ENCODE measurements at regions not wholly inside any gene's neighbourhood (a gene's known extent, or its start where the extent isn't known, plus 50 kb on each side); places are given as distances from the start of the nearest gene placed in this dataset.

DNA sequence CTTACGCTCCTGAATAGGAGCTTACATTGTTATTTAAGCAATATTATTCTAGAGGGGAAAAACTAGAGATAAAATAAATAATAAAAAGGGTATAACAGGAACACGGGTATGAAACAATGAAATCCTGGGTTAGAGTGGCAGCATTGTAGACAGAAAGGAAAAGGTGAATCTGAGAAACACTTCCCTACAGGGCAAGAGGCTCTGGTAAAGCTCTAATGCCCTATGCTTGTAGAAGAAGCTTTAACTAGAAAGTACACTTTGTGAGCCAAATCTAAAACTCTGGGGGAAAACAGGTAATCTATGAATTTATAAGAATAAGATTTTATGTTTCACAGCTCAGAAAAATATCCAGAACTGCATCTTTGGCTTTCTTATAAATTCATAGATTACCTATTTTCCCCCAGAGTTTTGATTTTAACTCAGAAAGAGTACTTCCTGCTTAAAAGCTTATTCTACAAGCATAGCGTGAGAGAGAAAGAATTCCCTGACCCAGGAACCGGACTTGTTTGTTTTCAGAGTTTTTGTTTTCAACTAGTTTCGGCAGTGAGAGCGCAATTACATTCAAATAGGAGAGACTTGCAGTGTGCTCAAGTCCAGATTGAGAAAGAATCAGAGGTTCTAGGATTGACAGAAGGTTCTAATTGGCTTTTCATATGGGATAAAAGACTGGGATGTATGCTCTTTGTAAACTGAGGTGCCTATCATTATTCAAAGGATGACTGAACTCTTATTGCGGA lies 651.0 kb upstream of the RORB start:
- Histone ChIP-seq H3K36me3 (no peaks in the 10 kb centered on the region), H3K27ac (peak overlapping the region; percentile 23), H3F3A (ENCODE audit: low read depth) (peaks cover 24% of the 10 kb centered on the region), H3K79me2 (ENCODE audit: low read depth) (no peaks in the 10 kb centered on the region), H3K27me3 (no peaks in the 10 kb centered on the region), H3K9me3 (ENCODE audit: low read depth) (no peaks in the 10 kb centered on the region), H3K4me2 (peak overlapping the region; percentile 39), H3K4me1 (peaks cover 52% of the 10 kb centered on the region), H3K9ac (no peak overlapping the region), H2AFZ (replicated peaks) (no peak overlapping the region), H4K20me1 (ENCODE audit: low read depth) (no peaks in the 10 kb centered on the region), H3K4me3 (no peak overlapping the region)
- Mint-ChIP-seq H3K27me3 (ENCODE audit: insufficient read depth, low read depth) (peaks cover 6% of the 10 kb centered on the region), H3K9me3 (peaks cover 5% of the 10 kb centered on the region), H3K27ac (peak overlapping the region; percentile 67), H3K4me3 (no peak overlapping the region), H3K4me1 (peaks cover 49% of the 10 kb centered on the region), H3K36me3 (peaks cover 3% of the 10 kb centered on the region)
- TF ChIP-seq EZH2 (IDR thresholded peaks at IDR 0.05) (no peak), EZH2phosphoT487 (IDR thresholded peaks at IDR 0.05) (no peak)
- TF ChIP-seq, protein P1, sequence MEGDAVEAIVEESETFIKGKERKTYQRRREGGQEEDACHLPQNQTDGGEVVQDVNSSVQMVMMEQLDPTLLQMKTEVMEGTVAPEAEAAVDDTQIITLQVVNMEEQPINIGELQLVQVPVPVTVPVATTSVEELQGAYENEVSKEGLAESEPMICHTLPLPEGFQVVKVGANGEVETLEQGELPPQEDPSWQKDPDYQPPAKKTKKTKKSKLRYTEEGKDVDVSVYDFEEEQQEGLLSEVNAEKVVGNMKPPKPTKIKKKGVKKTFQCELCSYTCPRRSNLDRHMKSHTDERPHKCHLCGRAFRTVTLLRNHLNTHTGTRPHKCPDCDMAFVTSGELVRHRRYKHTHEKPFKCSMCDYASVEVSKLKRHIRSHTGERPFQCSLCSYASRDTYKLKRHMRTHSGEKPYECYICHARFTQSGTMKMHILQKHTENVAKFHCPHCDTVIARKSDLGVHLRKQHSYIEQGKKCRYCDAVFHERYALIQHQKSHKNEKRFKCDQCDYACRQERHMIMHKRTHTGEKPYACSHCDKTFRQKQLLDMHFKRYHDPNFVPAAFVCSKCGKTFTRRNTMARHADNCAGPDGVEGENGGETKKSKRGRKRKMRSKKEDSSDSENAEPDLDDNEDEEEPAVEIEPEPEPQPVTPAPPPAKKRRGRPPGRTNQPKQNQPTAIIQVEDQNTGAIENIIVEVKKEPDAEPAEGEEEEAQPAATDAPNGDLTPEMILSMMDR (IDR thresholded peaks at IDR 0.05) = no peak
- DNase-seq (ENCODE audit: low spot score) = peak; percentile 21

DNA sequence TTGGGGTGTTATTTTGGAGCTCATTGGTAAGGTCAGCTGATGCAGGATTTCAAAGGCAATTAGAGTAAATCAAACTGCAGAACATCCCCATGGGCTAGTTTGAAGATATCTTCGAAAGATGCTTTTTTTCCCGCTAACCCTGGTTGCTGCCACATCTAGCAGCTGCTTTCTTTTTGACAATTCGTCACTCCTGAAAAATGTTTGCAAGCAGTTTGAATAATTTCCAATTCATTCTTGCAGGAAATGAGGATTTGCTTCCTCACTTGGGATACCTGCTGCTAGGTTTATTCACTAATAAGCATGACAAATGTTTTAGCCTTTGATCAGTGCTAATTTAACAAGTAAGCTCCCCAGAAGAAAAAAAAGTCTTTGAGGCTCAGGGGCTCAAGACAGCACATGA lies 649.6 kb upstream of the RORB start:
- no peak overlapping the region for H3K4me3 Mint-ChIP-seq
- H3K9me3 Mint-ChIP-seq = peaks cover 5% of the 10 kb centered on the region
- Histone ChIP-seq H3K36me3 (no peaks in the 10 kb centered on the region), H3K27me3 (no peaks in the 10 kb centered on the region), H3K4me1 (peaks cover 51% of the 10 kb centered on the region), H3K4me2 (peak overlapping the region; percentile 39), H3K9ac (no peak overlapping the region), H3K27ac (no peak overlapping the region), H3K79me2 (ENCODE audit: low read depth) (no peaks in the 10 kb centered on the region), H3K4me3 (no peak overlapping the region), H3K9me3 (ENCODE audit: low read depth) (no peaks in the 10 kb centered on the region), H3F3A (ENCODE audit: low read depth) (peaks cover 24% of the 10 kb centered on the region), H2AFZ (replicated peaks) (peak overlapping the region; percentile 75), H4K20me1 (ENCODE audit: low read depth) (no peaks in the 10 kb centered on the region)
- DNase-seq (ENCODE audit: low spot score) = peak; percentile 3
- H3K27ac Mint-ChIP-seq = peak overlapping the region; percentile 39
- H3K36me3 Mint-ChIP-seq = peaks cover 3% of the 10 kb centered on the region
- H3K27me3 Mint-ChIP-seq (ENCODE audit: insufficient read depth, low read depth) = peaks cover 6% of the 10 kb centered on the region
- H3K4me1 Mint-ChIP-seq = peaks cover 46% of the 10 kb centered on the region
- TF ChIP-seq, protein P1 (IDR thresholded peaks at IDR 0.05) = no peak
- TF ChIP-seq EZH2phosphoT487 (IDR thresholded peaks at IDR 0.05) = no peak
- no peak for TF ChIP-seq EZH2 (IDR thresholded peaks at IDR 0.05)

DNA sequence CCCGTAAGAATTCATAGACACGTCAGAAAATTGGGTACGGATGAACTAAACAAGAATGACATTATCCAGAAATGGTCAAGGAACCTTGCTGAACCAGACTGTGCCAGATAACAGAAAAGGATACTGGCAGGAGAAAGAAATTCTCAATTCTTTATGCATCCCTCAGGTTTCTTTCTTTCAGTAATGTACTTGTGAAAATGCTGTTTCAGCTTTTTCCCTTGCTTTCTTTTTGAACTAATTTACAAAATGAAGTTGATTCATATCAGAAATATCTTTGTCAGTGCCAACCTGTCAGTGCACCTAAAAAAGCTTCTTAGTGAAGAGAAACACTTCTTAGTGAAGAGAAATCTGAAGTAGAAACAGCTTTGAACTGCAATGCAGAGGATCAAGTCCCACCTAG lies 643.6 kb upstream of the RORB start:
- H3F3A ChIP-seq (ENCODE audit: low read depth) = no peaks in the 10 kb centered on the region
- no peaks in the 10 kb centered on the region for H3K27me3 ChIP-seq
- H3K36me3 Mint-ChIP-seq = peaks cover 3% of the 10 kb centered on the region
- no peak for TF ChIP-seq EZH2 (IDR thresholded peaks at IDR 0.05)
- TF ChIP-seq, protein P1 (IDR thresholded peaks at IDR 0.05) = no peak
- TF ChIP-seq EZH2phosphoT487 (IDR thresholded peaks at IDR 0.05) = no peak
- no peaks in the 10 kb centered on the region for H3K4me1 ChIP-seq
- H3K27ac Mint-ChIP-seq = no peak overlapping the region
- H3K4me3 Mint-ChIP-seq = no peak overlapping the region
- H3K4me3 ChIP-seq = no peak overlapping the region
- DNase-seq (ENCODE audit: low spot score) = no peak
- no peak overlapping the region for H3K4me2 ChIP-seq
- no peaks in the 10 kb centered on the region for H3K9me3 ChIP-seq (ENCODE audit: low read depth)
- no peaks in the 10 kb centered on the region for H3K4me1 Mint-ChIP-seq
- H3K36me3 ChIP-seq = no peaks in the 10 kb centered on the region
- H3K9me3 Mint-ChIP-seq = peaks cover 5% of the 10 kb centered on the region
- H4K20me1 ChIP-seq (ENCODE audit: low read depth) = no peaks in the 10 kb centered on the region
- H3K9ac ChIP-seq = no peak overlapping the region
- peaks cover 6% of the 10 kb centered on the region for H3K27me3 Mint-ChIP-seq (ENCODE audit: insufficient read depth, low read depth)
- H3K79me2 ChIP-seq (ENCODE audit: low read depth) = no peaks in the 10 kb centered on the region
- H3K27ac ChIP-seq = no peak overlapping the region
- no peak overlapping the region for H2AFZ ChIP-seq (replicated peaks)
